ENCODE measurements at regions not wholly inside any gene's neighbourhood (a gene's known extent, or its start where the extent isn't known, plus 50 kb on each side); places are given as distances from the start of the nearest gene placed in this dataset.

DNA sequence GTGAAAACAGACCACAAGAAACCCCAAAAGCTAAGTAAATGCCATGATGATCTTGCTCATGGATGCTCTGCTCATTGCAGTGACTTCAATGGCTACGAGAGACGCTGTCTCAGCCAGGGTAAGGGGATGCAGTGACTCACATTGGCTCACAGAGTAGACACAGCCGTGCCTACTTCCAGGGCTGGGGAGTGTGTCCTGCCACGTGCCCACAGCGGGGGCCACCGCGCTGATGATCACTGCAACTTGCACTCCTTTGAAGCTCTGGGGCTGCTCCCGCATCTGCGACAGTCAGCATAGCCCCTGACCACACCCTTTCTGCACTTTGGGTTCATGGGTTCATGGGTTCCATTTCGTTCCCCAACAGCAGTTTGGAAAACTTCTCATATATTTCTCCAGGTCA, 231.4 kb upstream of the RPL38 start:
- TF ChIP-seq, protein P1, sequence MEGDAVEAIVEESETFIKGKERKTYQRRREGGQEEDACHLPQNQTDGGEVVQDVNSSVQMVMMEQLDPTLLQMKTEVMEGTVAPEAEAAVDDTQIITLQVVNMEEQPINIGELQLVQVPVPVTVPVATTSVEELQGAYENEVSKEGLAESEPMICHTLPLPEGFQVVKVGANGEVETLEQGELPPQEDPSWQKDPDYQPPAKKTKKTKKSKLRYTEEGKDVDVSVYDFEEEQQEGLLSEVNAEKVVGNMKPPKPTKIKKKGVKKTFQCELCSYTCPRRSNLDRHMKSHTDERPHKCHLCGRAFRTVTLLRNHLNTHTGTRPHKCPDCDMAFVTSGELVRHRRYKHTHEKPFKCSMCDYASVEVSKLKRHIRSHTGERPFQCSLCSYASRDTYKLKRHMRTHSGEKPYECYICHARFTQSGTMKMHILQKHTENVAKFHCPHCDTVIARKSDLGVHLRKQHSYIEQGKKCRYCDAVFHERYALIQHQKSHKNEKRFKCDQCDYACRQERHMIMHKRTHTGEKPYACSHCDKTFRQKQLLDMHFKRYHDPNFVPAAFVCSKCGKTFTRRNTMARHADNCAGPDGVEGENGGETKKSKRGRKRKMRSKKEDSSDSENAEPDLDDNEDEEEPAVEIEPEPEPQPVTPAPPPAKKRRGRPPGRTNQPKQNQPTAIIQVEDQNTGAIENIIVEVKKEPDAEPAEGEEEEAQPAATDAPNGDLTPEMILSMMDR (IDR thresholded peaks at IDR 0.05): no peak
- no peak for TF ChIP-seq POLR2AphosphoS5 (IDR thresholded peaks at IDR 0.05)

Measured in transverse colon (tissue), 4 donors.